ENCODE measurements at regions not wholly inside any gene's neighbourhood (a gene's known extent, or its start where the extent isn't known, plus 50 kb on each side); places are given as distances from the start of the nearest gene placed in this dataset.
"Not testable (repeated sequence)": the region's sequence is repeated elsewhere in the genome, so short reads cannot be mapped to it uniquely, and the experiment has no call there.

GRCh38 chr6:5893295-5893694 lies 113.4 kb downstream of the NRN1 start:
- CTCF ChIA-PET: no interaction called here

GRCh38 chr6:5892669-5893068 lies 114.1 kb downstream of the NRN1 start:
- no peak for DNase-seq (ENCODE audit: low read depth, low spot score)
- Histone ChIP-seq H3K4me3 (ENCODE audit: low read depth, low read length) (no peak overlapping the region), H3K27ac (ENCODE audit: low read depth, low read length) (no peak overlapping the region), H3K9me3 (ENCODE audit: control insufficient read depth, insufficient read depth, low read length) (peaks cover 7% of the 10 kb centered on the region), H3K27me3 (ENCODE audit: control insufficient read depth, insufficient read depth, low read length) (no peaks in the 10 kb centered on the region)
- ChIA-PET CTCF (no interaction called here), POLR2A (no interaction called here)
- no peak for TF ChIP-seq CTCF (IDR thresholded peaks at IDR 0.05; ENCODE audit: low read depth, low read length)

More at GRCh38 chr6:5893295-5893694, 113.4 kb downstream of the NRN1 start:
- TF ChIP-seq CTCF (IDR thresholded peaks at IDR 0.05; ENCODE audit: low read depth, low read length): no peak
- no peak for DNase-seq (ENCODE audit: low read depth, low spot score)
- peaks cover 7% of the 10 kb centered on the region for H3K9me3 ChIP-seq (ENCODE audit: control insufficient read depth, insufficient read depth, low read length)
- no peaks in the 10 kb centered on the region for H3K27me3 ChIP-seq (ENCODE audit: control insufficient read depth, insufficient read depth, low read length)
- no peak overlapping the region for H3K27ac ChIP-seq (ENCODE audit: low read depth, low read length)
- POLR2A ChIA-PET: no interaction called here
- H3K4me3 ChIP-seq (ENCODE audit: low read depth, low read length): no peak overlapping the region

GRCh38 chr6:5878792-5879191 lies 127.9 kb downstream of the NRN1 start:
- Histone ChIP-seq H3K27ac (ENCODE audit: low read depth, low read length) (no peak overlapping the region), H3K4me3 (ENCODE audit: low read depth, low read length) (no peak overlapping the region), H3K9me3 (ENCODE audit: control insufficient read depth, insufficient read depth, low read length) (no peaks in the 10 kb centered on the region; the same call in 1 of the 2 replicates), H3K27me3 (ENCODE audit: control insufficient read depth, insufficient read depth, low read length) (no peaks in the 10 kb centered on the region)
- ChIA-PET POLR2A (no interaction called here), CTCF (no interaction called here)
- no peak for DNase-seq (ENCODE audit: low read depth, low spot score)
- TF ChIP-seq CTCF (IDR thresholded peaks at IDR 0.05; ENCODE audit: low read depth, low read length): no peak

- TF ChIP-seq CTCF (IDR thresholded peaks at IDR 0.05; ENCODE audit: low read depth, low read length): no peak
- ChIA-PET CTCF (no interaction called here), POLR2A (no interaction called here)
- no peak for DNase-seq (ENCODE audit: low read depth, low spot score)
- Histone ChIP-seq H3K9me3 (ENCODE audit: control insufficient read depth, insufficient read depth, low read length) (no peaks in the 10 kb centered on the region), H3K4me3 (ENCODE audit: low read depth, low read length) (no peak overlapping the region), H3K27ac (ENCODE audit: low read depth, low read length) (no peak overlapping the region), H3K27me3 (ENCODE audit: control insufficient read depth, insufficient read depth, low read length) (no peaks in the 10 kb centered on the region)
Observed at GRCh38 chr6:5876076-5876475, 130.6 kb downstream of the NRN1 start.

- DNase-seq (ENCODE audit: low read depth, low spot score); H3K27ac ChIP-seq (ENCODE audit: low read depth, low read length); POLR2A ChIA-PET; CTCF ChIA-PET; H3K9me3 ChIP-seq (ENCODE audit: control insufficient read depth, insufficient read depth, low read length); H3K4me3 ChIP-seq (ENCODE audit: low read depth, low read length); H3K27me3 ChIP-seq (ENCODE audit: control insufficient read depth, insufficient read depth, low read length): not testable (repeated sequence)
Observed at GRCh38 chr6:5873976-5874375, 132.7 kb downstream of the NRN1 start.

- Histone ChIP-seq H3K4me3 (ENCODE audit: low read depth, low read length) (no peak overlapping the region), H3K27ac (ENCODE audit: low read depth, low read length) (no peak overlapping the region), H3K9me3 (ENCODE audit: control insufficient read depth, insufficient read depth, low read length) (no peaks in the 10 kb centered on the region), H3K27me3 (ENCODE audit: control insufficient read depth, insufficient read depth, low read length) (no peaks in the 10 kb centered on the region)
- CTCF ChIA-PET: no interaction called here
- POLR2A ChIA-PET: no interaction called here
- DNase-seq (ENCODE audit: low read depth, low spot score): no peak
- no peak for TF ChIP-seq CTCF (IDR thresholded peaks at IDR 0.05; ENCODE audit: low read depth, low read length)
Observed at GRCh38 chr6:5871296-5871695, 135.4 kb downstream of the NRN1 start.

Measured in AG04450 (cell line).